HCT116 (cell line): ENCODE measurements at regions not wholly inside any gene's neighbourhood (a gene's known extent, or its start where the extent isn't known, plus 50 kb on each side); places are given as distances from the start of the nearest gene placed in this dataset.

Experiments
- ATAC-seq: fragments of 200-7000 bp; cut with Tn5 transposase; 2 replicates; pipeline ENCODE4 v1.9.1; 2020; ENCODE audit warnings: mild to moderate bottlenecking, moderate library complexity
- BruUV-seq: library from RNA; stranded (reverse); fragments of 400-500 nt; replicated peaks from 2 replicates; lab custom pipeline; 2021; lab: Mats Ljungman, UMichigan
- CTCF ChIA-PET: fragments of 300-600 bp; sonication (Branson Sonifier 250); formaldehyde crosslinking; loops from one replicate; lab custom pipeline; 2021; ENCODE audit warnings: antibody characterized with exemption; lab: Charles Lee
- POLR2A ChIA-PET: fragments of 300-600, 350-600 bp; sonication (Branson Sonifier 250); formaldehyde crosslinking; loops from one replicate; lab custom pipeline; 2021; ENCODE audit warnings: antibody characterized with exemption; lab: Charles Lee
- RAD21 ChIA-PET, 2 experiments: fragments of 300-600 bp; sonication (Branson Sonifier 250); formaldehyde crosslinking; loops; one replicate each; lab custom pipeline; 2023; ENCODE audit warnings: low total read pairs in 2 of 2; ENCODE audit not compliant: uncharacterized antibody in 2 of 2, unreplicated experiment in 2 of 2, low non-redundant PET in 1 of 2; lab: Charles Lee
- DNase-seq: peaks from one replicate; pipeline ENCODE4 v3.0.0-alpha.2; 2010; ENCODE audit warnings: low read depth, low spot score
- H2AFZ ChIP-seq: fragments of 200-600 bp; shearing (Covaris generic), sonication (generic); 2 replicates; pipeline ENCODE4 v1.6.1; 2017; ENCODE audit warnings: low read depth, mixed run types, mixed read lengths, antibody characterized with exemption, low read length; ENCODE audit not compliant: poor library complexity, severe bottlenecking
- H3K27ac ChIP-seq: 2 replicates; pipeline ENCODE4 v1.5.1; 2012; ENCODE audit warnings: low read depth, low read length
- H3K27me3 ChIP-seq: fragments of 200-600 bp; sonication (generic); 2 replicates; pipeline ENCODE4 v1.6.1; 2016; ENCODE audit warnings: mixed run types, low read length, mixed read lengths; ENCODE audit not compliant: insufficient read depth
- H3K36me3 ChIP-seq, 2 experiments: fragments of 200-500 bp in 1 of 2; fragments of 200-600 bp in 1 of 2; sonication (Bioruptor generic) in 1 of 2; sonication (generic) in 1 of 2; 2 replicates each; pipeline versions ENCODE4 v1.5.1 to v1.6.1; 2014 to 2016; ENCODE audit warnings: low read length in 2 of 2, inconsistent platforms in 1 of 2, mixed read lengths in 1 of 2, mixed run types in 1 of 2; ENCODE audit not compliant: insufficient read depth in 2 of 2, control insufficient read depth in 1 of 2
- H3K4me1 ChIP-seq, 2 experiments: fragments of 200-600 bp in 1 of 2; sonication (generic) in 1 of 2; 2 replicates each; pipeline versions ENCODE4 v1.5.1 to v1.6.1; 2012 to 2017; ENCODE audit warnings: low read length in 2 of 2, inconsistent platforms in 1 of 2, mild to moderate bottlenecking in 1 of 2, mixed read lengths in 1 of 2, mixed run types in 1 of 2, moderate library complexity in 1 of 2; ENCODE audit not compliant: insufficient read depth in 2 of 2, control insufficient read depth in 1 of 2
- H3K4me2 ChIP-seq: fragments of 200-600 bp; sonication (generic); 2 replicates; pipeline ENCODE4 v1.6.1; 2017; ENCODE audit warnings: mixed run types, low read length, mixed read lengths
- H3K4me3 ChIP-seq, 2 experiments: fragments of 200-600 bp in 1 of 2; sonication (generic) in 1 of 2; replicated peaks in 1 of 2; 2 replicates each; pipeline ENCODE4 v1.5.1; 2011 to 2016; ENCODE audit warnings: low read length in 2 of 2, control low read depth in 1 of 2, low read depth in 1 of 2, mild to moderate bottlenecking in 1 of 2, mixed read lengths in 1 of 2, mixed run types in 1 of 2
- H3K79me2 ChIP-seq: fragments of 200-600 bp; sonication (generic); 2 replicates; pipeline ENCODE4 v1.6.1; 2017; ENCODE audit warnings: mild to moderate bottlenecking, mixed run types, low read length, moderate library complexity, mixed read lengths; ENCODE audit not compliant: insufficient read depth
- H3K9ac ChIP-seq: fragments of 200-600 bp; sonication (generic); 2 replicates; pipeline ENCODE4 v1.6.1; 2016; ENCODE audit warnings: low read length, mixed read lengths
- H3K9me2 ChIP-seq: fragments of 200-600 bp; sonication (generic), shearing (Covaris generic); 2 replicates; pipeline ENCODE4 v1.6.1; 2017; ENCODE audit warnings: mixed run types, mild to moderate bottlenecking, moderate library complexity; ENCODE audit not compliant: insufficient read depth
- H3K9me3 ChIP-seq, 2 experiments: fragments of 200-500 bp in 1 of 2; fragments of 200-600 bp in 1 of 2; sonication (Bioruptor generic) in 1 of 2; sonication (generic) in 1 of 2; 2 replicates each; pipeline ENCODE4 v1.6.1; 2014 to 2017; ENCODE audit warnings: low read length in 2 of 2, mixed read lengths in 2 of 2, inconsistent platforms in 1 of 2, low read depth in 1 of 2, mild to moderate bottlenecking in 1 of 2, mixed run types in 1 of 2, moderate library complexity in 1 of 2; ENCODE audit not compliant: control insufficient read depth in 1 of 2, insufficient read depth in 1 of 2
- H4K20me1 ChIP-seq: fragments of 200-600 bp; sonication (generic), shearing (Covaris generic); 2 replicates; pipeline ENCODE4 v1.6.1; 2017; ENCODE audit warnings: mixed run types, mild to moderate bottlenecking, moderate library complexity; ENCODE audit not compliant: insufficient read depth
- CBX3 ChIP-seq: IDR thresholded peaks from 2 replicates; pipeline ENCODE4 v1.6.1; 2012; ENCODE audit warnings: low read depth
- EZH2 ChIP-seq: fragments of 200-600 bp; sonication (generic); IDR thresholded peaks from 2 replicates; pipeline ENCODE4 v1.6.1; 2017; ENCODE audit warnings: antibody characterized with exemption, mixed run types
- JUND ChIP-seq: IDR thresholded peaks from 2 replicates; pipeline ENCODE4 v1.6.1; 2012
- POLR2A ChIP-seq: IDR thresholded peaks from 2 replicates; pipeline ENCODE4 v1.7.0; 2011; ENCODE audit warnings: borderline replicate concordance; ENCODE audit not compliant: insufficient read depth, insufficient read length; ENCODE audit errors: extremely low read depth
- POLR2AphosphoS5 ChIP-seq: IDR thresholded peaks from 2 replicates; pipeline ENCODE4 v1.6.1; 2011; ENCODE audit warnings: mild to moderate bottlenecking, low read depth, low read length, moderate library complexity
- SIN3A ChIP-seq: IDR thresholded peaks from 2 replicates; pipeline ENCODE4 v1.6.1; 2012; ENCODE audit warnings: low read depth
- SP1 ChIP-seq: IDR thresholded peaks from 2 replicates; pipeline ENCODE4 v1.6.1; 2012; ENCODE audit warnings: low read depth
- SRF ChIP-seq: IDR thresholded peaks from 2 replicates; pipeline ENCODE4 v1.6.1; 2012; ENCODE audit warnings: low read depth
- TCF7L2 ChIP-seq: IDR thresholded peaks from 2 replicates; pipeline ENCODE4 v1.7.0; 2011; ENCODE audit warnings: borderline replicate concordance, inconsistent platforms; ENCODE audit not compliant: insufficient read depth, insufficient read length; ENCODE audit errors: extremely low read depth
- YY1 ChIP-seq: IDR thresholded peaks from 2 replicates; pipeline ENCODE4 v1.6.1; 2011; ENCODE audit warnings: low read length, low read depth, moderate library complexity, mild to moderate bottlenecking; ENCODE audit not compliant: insufficient replicate concordance; ENCODE audit errors: extremely low read depth
- ZFX ChIP-seq: fragments of 450-650 bp; IDR thresholded peaks from 2 replicates; pipeline ENCODE4 v1.6.1; 2017
- ZNF274 ChIP-seq: fragments of 200-500 bp; sonication (Bioruptor generic); IDR thresholded peaks from 2 replicates; pipeline ENCODE4 v1.6.1; 2014; ENCODE audit warnings: mild to moderate bottlenecking, low read depth, low read length, inconsistent platforms
- intact Hi-C: fragments of 100-400 bp; cut with micrococcal nuclease; formaldehyde crosslinking; loops from 2 replicates; pipeline ENCODE4 v1.10.0; 2022
- TF ChIP-seq, protein P1 (sequence below): IDR thresholded peaks from 2 replicates; pipeline ENCODE4 v1.6.1; 2012; ENCODE audit warnings: low read depth
- TF ChIP-seq, protein P2 (sequence below): IDR thresholded peaks from 2 replicates; pipeline ENCODE4 v1.6.1; 2012

- TF ChIP-seq YY1 (no peak), SRF (no peak), ZFX (no peak), JUND (no peak), TCF7L2 (no peak)
- ATAC-seq (no peak), DNase-seq (no peak)
- H3K9ac ChIP-seq, result no peak overlapping the region
- ChIA-PET POLR2A (no interaction called here), CTCF (no interaction called here), RAD21 (no interaction called here)
- no peak overlapping the region for H3K27ac ChIP-seq
- no peak overlapping the region for H2AFZ ChIP-seq
- peaks cover 23% of the 10 kb centered on the region for H3K27me3 ChIP-seq
- no peaks in the 10 kb centered on the region for H3K9me2 ChIP-seq
- no peaks in the 10 kb centered on the region for H3K4me1 ChIP-seq
- H3K36me3 ChIP-seq, result no peaks in the 10 kb centered on the region
- H4K20me1 ChIP-seq, result no peaks in the 10 kb centered on the region
- intact Hi-C loops, result no loop called here
- no TSS peak for BruUV-seq
- no peak overlapping the region for H3K4me3 ChIP-seq
- H3K4me2 ChIP-seq, result no peak overlapping the region
- H3K79me2 ChIP-seq, result no peaks in the 10 kb centered on the region
- H3K9me3 ChIP-seq, result no peaks in the 10 kb centered on the region
Observed at GRCh38 chr18:76203552-76203951, 291.5 kb downstream of the ZNF516 start.

GRCh38 chr18:76202322-76202721 lies 292.7 kb downstream of the ZNF516 start:
- Histone ChIP-seq H3K36me3 (no peaks in the 10 kb centered on the region), H3K4me2 (no peak overlapping the region), H2AFZ (no peak overlapping the region), H3K4me1 (no peaks in the 10 kb centered on the region), H3K9me3 (no peaks in the 10 kb centered on the region), H3K9me2 (no peaks in the 10 kb centered on the region), H3K27ac (no peak overlapping the region), H3K4me3 (no peak overlapping the region), H4K20me1 (no peaks in the 10 kb centered on the region), H3K9ac (no peak overlapping the region), H3K79me2 (no peaks in the 10 kb centered on the region), H3K27me3 (peaks cover 19% of the 10 kb centered on the region)
- no TSS peak for BruUV-seq
- ChIA-PET RAD21 (no interaction called here), POLR2A (no interaction called here), CTCF (no interaction called here)
- intact Hi-C loops, result no loop called here
- TF ChIP-seq SP1 (no peak), SIN3A (no peak), EZH2 (no peak), SRF (no peak), ZNF274 (no peak), POLR2A (no peak), POLR2AphosphoS5 (no peak), YY1 (no peak), ZFX (no peak), CBX3 (no peak)
- TF ChIP-seq, protein P1, sequence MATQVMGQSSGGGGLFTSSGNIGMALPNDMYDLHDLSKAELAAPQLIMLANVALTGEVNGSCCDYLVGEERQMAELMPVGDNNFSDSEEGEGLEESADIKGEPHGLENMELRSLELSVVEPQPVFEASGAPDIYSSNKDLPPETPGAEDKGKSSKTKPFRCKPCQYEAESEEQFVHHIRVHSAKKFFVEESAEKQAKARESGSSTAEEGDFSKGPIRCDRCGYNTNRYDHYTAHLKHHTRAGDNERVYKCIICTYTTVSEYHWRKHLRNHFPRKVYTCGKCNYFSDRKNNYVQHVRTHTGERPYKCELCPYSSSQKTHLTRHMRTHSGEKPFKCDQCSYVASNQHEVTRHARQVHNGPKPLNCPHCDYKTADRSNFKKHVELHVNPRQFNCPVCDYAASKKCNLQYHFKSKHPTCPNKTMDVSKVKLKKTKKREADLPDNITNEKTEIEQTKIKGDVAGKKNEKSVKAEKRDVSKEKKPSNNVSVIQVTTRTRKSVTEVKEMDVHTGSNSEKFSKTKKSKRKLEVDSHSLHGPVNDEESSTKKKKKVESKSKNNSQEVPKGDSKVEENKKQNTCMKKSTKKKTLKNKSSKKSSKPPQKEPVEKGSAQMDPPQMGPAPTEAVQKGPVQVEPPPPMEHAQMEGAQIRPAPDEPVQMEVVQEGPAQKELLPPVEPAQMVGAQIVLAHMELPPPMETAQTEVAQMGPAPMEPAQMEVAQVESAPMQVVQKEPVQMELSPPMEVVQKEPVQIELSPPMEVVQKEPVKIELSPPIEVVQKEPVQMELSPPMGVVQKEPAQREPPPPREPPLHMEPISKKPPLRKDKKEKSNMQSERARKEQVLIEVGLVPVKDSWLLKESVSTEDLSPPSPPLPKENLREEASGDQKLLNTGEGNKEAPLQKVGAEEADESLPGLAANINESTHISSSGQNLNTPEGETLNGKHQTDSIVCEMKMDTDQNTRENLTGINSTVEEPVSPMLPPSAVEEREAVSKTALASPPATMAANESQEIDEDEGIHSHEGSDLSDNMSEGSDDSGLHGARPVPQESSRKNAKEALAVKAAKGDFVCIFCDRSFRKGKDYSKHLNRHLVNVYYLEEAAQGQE, result no peak
- TF ChIP-seq, protein P2, sequence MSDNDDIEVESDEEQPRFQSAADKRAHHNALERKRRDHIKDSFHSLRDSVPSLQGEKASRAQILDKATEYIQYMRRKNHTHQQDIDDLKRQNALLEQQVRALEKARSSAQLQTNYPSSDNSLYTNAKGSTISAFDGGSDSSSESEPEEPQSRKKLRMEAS, result no peak
- no peak for ATAC-seq
- DNase-seq, result no peak
